GM18907 (cell line): ENCODE measurements at regions not wholly inside any gene's neighbourhood (a gene's known extent, or its start where the extent isn't known, plus 50 kb on each side); places are given as distances from the start of the nearest gene placed in this dataset.

Experiments
- ATAC-seq: cut with Tn5 transposase; IDR thresholded peaks from one replicate; pipeline ENCODE4 v1.9.1; 2021; ENCODE audit warnings: mild to moderate bottlenecking, moderate library complexity; ENCODE audit not compliant: unreplicated experiment

DNA sequence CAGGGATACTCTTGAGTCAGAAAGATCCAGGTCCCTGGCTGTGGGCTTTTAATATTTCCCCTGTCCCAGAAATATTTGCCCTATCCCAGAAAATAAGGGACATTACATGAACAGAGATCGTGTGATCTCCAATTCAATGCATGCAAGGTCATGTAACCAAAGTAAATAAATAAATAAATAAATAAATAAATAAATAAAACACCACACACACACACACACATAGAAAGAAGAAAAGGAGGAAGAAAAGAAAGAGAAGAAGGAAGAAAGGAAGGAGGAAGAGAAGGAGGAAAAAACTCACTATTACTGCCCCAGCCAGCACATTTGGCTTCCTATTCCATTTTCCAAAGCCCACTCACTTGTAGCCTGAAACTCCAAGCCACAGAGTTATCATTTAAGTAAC lies 117.9 kb upstream of the CFAP20DC start:
- ATAC-seq: no peak

DNA sequence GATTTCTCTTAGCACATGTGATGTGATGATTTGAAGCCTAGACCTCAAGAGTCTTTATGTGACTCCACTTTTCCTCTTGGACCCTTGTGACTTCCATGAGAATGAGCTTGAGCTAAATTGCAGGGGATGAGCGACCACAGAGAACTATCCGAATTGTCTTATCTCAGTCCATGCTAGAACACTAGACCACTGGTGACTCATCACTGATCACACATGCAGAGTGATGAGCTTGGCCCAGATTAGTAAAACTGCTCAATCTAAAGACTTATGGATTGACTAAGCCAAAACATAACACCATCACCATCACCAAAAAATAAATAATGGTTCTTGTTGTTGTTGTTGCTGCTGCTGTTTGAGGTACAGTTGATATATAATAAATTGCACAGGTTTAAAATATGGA lies 114.1 kb upstream of the CFAP20DC start:
- ATAC-seq: no peak

DNA sequence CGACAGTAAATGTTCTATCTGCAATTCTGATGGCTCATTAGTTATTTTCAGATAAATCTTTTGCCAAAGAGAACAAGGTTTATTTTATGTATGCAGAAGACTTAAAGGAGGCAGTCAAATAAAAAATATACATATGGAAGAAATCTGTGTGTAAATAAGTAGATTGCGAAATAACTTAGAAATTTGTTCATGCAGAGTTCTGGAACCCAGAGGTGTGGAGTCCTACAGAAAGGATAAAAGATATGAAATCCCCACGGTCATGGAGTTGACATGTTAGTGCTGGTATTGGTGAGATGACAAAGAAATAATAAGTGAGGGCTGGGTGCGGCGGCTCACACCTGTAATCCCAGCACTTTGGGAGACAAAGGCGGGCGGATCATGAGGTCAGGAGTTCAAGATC lies 111.2 kb upstream of the CFAP20DC start:
- ATAC-seq: no peak

DNA sequence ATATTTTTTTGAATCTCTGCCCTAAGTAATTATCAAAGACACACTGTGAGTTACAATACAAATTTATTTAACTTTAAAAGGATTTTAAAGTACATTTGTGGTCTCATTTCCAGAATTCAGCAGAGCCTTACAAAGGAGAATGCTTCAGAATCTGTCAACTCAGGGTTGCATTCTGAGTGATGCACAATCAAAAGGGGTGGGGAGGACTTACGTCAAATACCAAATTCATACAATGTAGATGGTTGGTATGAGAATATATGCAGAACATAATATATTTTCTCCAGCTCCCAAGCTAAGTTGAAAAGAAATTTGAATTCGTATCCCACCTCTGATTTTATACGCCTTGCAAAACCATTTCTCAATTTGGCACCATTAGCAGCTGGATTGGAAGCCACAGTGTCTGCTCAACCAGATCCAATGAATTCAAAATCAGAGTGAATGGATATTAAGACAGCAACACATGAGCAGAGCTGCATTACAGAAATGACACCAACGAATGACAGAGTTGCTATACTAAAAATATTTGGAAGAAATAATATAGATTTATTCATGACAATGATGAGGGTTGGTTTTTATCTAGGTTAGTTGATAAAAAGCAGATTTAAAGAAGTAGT lies 110.4 kb upstream of the CFAP20DC start:
- no peak for ATAC-seq

DNA sequence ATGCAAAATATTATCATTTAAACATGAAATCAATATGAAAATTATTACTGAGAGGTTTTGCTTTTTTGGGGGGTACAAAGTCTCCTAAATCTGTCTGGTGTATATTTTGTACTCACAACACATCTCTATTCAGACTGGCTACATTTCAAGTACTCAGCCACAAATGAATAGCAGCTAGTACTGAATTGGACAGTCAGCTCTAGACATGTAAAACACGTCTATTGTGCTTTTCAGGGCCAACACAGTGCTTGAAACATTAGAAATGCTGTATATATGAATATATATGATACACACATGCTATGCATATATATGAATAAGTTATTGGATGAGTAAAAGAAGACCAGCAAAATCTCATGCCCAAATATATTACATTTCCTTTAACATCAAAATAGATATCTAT lies 103.8 kb upstream of the CFAP20DC start:
- ATAC-seq: no peak

DNA sequence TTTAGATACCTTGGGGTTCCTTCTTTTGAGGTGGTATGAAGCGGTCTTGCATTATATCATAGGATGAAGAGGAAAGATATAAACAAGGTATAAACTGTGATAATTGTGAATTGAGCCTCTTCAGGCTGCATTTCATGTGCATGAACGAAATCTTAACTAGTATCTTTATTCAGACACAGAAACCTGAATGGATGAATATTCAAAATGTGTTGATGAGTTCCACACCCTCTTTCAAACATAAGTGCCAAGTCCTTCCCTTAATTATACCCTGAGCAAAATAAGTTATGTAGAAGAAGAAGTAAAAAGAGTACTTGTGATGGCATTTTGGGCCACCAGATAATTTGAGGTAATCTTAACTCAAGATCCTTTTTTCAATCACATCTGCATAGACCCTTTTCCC lies 103.1 kb upstream of the CFAP20DC start:
- ATAC-seq: no peak

DNA sequence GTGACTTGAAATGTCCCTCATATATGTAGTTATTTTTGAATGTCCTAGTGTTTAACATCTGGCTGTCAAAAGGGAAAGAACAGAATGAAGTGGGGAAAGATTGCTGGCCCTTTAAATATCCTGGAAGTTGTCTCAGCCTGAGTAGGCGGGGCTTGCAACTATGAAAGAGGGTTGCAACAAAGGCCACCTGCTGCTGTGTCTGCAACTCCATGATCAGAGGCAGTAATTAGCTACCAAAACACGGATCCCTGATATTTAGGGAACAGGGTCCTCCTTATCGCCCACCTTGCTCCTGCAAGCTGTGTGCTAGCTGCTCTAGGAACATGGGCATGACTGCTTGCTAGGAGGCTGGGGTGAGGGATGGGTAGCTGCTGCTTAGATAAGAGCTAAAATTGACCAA lies 100.2 kb upstream of the CFAP20DC start:
- ATAC-seq: no peak

DNA sequence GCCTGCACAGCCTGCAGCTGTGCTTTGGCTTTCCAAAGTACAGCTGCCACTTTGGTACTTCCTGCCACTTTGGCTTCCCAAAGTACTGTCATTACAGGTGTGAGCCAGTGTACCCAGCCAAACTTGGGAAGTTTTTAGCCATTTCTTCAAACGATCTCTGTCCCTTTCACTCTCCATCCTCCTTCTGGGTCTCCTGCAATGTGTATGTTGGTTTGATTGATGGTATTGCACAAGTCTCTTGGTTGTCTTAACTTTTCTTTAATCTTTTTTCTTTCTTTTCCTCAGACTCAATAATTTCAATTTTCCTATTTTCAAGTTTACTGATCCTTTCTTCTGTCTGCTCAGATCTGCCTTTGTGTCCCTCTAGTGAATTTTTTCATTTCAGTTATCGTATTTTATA lies 99.3 kb upstream of the CFAP20DC start:
- no peak for ATAC-seq

DNA sequence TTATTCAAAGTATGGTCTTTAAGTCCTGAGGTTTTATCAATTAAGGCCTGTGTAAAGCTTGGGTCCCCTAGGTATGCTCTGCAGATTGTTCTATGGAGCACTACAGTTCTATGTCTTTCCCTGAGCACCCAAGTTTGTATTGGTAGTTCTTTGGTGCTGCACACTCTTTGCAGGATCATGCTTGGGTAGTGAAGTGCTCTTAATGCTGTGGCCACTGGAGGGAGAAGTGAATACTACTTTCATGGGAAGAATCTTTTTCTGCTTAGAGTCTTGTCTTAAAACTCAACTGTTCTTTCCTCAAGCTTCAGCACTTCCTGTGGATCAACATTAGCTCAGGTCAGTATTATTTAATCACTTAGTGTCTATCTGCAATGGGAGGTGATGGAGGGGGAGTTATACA lies 93.6 kb upstream of the CFAP20DC start:
- no peak for ATAC-seq

DNA sequence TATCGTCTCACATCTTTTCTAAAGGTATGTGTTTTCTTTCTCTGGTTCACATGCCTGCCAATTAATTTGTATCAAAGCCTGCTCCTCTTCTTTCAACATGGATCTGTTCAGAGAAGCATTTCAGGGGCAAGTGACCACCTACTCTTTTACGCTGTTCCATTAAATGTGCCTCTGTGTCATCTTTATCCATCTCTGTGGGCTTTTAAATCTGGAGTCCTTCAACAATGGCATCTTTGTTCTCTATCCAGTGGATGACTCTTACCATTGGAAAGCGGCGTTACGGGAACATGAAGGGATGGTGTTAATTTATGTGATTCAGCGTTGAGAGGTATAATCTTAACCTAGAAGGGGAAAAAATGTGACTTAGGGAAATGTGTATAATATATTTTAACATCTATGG lies 92.7 kb upstream of the CFAP20DC start:
- no peak for ATAC-seq

DNA sequence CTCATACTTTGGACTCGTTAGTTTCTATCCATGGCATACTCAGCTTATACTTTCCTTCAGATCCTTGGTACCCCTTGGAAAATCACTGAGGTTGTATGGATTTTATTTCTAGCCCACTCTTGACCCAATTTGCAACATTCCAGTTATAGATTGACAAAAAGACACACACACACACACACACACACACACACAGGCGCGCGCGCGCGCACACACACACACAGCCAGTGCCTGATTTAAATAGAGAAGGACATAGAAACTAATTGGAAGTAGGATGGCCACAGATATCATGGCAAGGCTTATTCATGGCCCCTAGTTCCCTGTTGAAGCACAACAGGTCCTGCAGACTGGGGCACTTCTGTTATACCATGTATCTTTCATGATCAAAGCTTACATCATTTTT lies 89.1 kb upstream of the CFAP20DC start:
- ATAC-seq: no peak

DNA sequence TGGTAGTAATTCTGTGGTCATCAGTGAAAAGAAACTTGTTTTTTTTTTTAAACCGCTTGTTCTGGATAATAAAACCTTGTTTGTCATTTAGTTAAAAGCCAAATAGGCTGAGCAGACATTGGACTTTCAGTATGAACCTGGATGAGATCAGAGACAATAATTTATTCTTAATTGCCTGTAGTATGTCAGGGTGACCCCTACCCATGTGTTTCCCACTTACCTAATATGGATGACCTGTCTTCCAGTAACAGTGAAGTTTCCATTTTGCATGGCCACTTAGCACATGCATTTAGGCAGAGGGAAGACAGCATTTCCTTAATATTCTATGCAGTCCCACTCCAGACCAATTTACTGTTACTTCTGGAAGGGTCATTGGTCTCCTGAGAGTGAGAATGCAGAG lies 87.6 kb upstream of the CFAP20DC start:
- ATAC-seq: no peak

DNA sequence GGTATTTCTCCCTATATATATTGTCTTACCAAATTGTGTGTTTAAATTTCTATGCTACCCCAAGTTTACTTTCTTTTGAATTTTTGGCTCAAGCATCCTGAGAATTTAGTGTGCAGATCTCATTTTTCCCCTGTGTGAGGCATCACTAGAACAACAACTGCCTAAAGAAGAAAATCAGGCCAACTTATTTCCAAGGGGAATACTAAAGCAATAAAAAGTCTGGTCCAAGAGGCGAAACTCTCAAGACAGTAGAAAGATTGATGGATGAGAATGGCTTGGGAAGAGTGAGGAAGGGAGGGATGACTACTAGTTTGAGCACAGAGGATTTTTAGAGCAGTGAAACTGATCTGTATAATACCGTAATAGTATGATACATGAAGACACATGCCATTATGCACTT lies 86.3 kb upstream of the CFAP20DC start:
- no peak for ATAC-seq

DNA sequence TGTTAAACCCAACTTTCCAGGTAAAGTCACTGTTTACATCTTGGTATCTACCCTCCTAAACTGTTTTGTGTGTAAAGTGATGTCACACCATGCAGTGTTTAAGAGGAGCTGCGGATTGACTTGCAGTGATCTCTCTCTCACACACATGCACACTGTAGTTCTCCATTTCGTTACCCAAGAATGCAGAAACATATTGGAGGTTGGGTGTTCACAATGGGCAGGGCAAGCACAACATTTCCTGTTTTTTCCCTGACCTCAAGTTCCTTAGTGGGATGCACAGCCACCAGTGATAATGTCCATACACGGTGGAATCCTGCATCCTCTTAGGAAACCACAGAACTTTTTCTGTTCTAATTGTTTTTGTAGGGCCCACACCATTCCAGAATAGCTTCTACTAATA lies 85.3 kb upstream of the CFAP20DC start:
- ATAC-seq: no peak

DNA sequence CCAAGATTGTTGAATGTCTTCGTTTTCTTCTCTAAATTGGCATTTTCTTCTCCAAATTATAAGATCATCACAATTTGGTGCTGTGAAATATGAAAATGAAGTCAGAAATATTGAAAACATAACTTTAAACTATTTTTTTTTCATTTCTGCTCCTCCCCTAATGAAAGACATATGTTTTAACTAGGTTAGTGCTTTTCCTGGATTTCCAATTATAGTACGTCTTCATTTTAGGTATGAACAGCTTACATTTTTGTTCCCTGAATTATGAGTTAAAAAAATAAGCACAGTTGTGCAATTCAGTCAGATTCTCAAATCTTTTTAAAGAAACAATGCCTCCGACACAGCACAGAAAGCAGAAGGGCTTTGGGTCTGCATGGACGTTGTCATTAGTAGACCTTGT lies 83.5 kb upstream of the CFAP20DC start:
- ATAC-seq: no peak

DNA sequence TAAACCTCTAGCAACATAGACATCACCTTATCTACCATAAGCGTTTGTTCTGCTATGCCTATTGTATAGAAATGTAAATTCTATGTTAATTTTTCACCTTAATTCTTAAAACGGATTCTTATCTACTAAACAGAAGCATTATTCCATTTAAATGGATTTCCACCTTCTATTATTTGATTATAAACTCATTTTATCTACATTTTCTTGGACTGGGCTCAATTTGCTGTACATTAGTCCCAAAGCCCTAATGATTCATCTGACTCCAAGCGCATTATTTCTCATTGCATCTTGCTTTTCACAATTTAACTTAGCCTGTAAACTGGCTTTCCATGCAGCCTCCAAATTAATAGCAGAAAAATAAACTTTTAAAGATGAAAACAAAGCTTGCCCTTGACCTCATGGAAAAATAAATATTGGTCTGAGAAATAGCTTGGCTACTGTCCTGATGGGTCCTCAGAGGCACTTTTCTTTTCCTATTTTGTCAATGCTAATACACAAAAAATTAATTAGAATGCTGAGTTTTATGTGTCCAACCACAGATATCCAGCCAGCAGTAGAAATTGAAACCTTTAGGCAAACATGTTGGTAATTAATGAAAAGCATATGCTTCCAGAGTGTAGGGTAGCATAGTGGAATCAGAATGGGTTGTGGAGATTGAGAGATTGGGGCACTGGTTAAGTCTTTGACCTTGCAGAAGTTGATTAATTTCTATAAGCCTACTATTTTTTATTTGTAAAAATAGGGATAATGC lies 81.4 kb upstream of the CFAP20DC start:
- ATAC-seq: no peak

DNA sequence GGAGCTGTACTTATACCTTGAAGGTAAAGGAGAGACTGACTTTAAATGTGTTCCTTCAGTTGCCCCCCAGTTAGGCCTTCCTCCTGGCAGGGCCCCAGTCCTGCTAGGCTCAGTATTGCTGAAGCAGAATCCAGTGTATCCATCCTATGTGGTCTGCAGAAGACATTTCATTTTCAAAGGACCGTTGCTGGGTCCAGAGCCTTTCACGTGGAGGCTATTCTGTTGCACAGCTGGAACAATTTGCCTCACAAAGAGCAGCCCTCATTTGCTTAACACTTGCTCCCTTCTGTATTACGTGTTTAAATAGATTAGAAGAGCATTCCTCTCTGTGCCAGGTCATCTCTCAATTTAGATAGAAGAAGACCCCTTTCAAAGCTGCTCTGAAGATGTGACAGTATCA lies 78.9 kb upstream of the CFAP20DC start:
- no peak for ATAC-seq

DNA sequence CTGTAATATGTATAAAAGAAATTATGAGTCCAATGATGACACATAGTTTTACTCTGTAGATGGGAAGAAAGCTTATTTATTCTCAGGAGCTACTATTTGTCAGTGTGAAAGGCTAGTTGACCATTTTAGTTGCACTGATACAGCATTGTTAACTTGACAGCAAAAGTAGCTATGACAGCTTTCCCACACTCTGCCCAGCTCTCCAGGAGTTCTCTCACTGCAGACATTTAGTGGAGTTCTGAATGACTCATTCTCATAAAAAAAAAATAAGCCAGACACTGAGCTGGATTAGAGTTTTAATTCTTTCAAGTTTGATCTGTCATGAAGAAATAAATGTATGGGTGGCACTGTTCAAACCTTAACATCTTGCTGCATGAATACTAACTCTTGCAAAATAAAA lies 77.2 kb upstream of the CFAP20DC start:
- ATAC-seq: no peak

DNA sequence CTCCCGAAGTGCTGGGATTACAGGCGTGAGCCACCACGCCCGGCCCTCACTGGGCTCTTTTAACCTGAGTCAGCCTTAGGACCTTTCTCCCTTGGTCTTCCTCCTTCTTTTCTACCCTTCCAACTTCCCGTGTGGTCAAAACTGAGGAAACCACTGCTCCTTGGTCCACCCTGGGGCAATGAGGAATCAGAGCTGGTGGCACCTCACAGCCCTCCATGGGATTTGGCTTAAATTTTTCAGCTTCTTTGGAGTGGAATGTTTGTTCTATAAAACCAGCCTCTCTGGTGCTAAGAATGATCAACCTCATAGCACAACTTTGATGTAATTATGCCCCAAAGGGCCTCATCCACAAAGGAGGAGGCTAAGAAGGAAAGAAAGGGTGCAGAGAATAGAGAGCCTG lies 76.6 kb upstream of the CFAP20DC start:
- ATAC-seq: no peak

DNA sequence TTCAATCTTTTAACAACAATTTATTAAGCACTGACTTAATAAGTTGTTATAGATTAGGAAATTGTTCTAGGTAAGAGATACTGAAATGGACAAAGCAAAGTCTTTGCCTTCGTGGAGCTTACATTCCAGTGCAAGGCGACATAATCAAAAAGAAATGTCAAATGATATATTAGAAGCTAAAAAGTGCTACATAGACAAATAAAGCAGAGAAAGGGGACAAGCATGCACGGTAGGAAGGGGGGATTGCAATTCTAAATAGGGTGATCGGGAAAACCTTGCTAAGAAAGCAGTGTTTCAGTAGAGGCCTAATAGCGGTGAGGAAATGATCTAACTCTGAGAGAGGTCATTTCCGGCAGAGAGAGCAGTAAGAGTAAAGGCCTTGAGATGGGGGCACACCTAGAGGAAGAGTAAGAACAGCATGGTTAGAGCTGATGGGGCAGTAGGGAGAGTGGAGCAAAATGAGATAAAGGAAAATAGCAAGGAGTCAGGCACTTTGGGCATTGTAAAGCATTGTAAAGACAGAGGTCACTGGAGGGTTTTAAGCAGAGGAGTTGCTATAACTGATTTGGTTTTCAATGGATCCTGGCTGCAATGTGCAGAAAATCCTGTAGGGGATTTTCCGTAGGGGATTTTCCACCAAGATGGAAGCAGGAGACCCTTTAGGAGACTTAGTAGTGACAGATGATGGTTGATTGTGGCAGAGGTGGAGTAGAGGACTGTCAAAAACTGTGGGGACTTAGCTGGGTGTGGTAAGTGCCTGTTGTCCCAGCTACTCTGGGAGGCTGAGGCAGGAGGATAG lies 71.7 kb upstream of the CFAP20DC start:
- no peak for ATAC-seq

DNA sequence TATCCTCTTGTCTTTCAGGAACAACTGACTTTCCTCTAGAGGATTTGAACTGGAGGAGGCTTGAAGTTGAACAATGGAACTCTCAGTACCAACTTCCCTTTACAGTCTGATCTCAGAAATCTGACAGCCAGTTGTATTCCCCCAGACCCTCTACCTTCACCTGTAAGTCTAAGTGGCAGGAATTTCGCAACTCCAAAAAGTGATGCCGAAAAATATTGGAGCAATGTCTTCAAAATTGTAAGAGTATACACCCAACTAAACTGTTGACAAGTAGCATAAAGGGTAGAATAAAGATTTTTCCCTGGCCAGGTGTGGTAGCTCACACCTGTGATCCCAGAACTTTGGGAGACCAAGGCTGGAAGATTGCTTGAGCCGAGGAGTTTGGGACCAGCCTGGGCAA lies 69.1 kb upstream of the CFAP20DC start:
- ATAC-seq: no peak

DNA sequence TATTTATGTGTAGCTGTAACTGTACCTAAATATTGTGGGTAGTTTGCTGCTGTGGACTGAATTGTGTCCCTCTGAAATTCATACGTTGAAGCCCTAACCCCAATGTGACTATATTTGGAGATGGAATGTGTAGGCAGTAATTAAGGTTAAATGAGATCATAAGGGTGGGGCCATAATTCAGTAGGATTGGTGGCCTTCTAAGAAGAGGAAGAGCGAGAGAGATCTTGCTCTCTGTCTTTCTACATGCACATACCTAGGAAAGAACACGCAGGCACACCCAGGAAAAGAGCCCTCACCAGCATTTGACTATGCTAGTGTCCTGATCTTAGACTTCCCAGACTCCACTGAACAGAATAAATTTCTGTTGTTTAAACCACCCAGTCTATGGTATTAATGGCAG lies 67.6 kb upstream of the CFAP20DC start:
- no peak for ATAC-seq
